ENCODE measurements at regions not wholly inside any gene's neighbourhood (a gene's known extent, or its start where the extent isn't known, plus 50 kb on each side); places are given as distances from the start of the nearest gene placed in this dataset.

DNA sequence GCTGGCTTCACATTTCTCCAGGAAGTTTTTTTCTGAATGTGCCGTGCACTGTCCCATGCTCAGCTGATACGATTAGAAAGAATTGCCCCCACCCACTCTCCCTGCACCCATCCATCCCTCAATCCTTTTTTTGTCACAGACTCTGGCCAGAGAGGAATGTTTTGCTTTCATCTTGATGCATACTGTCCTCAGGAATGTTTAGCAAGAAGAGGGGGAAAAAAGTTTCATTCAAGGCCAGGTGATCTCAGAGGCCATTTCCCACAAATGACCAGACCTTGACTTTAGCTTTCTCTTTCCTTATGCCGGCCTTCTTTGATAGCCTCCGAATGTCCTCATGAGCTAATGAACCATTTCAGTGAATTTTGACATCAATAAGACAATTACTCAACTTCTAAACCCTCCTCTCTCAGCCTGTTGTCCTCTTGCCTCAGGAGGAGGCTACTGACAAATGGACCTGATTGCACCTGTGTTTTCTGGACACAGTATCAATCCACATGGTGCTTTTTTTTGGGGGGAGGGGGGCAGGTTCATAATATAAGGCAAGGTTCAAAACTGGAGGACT is 105.0 kb upstream of the KLF6 start:
- TF ChIP-seq, protein P1, sequence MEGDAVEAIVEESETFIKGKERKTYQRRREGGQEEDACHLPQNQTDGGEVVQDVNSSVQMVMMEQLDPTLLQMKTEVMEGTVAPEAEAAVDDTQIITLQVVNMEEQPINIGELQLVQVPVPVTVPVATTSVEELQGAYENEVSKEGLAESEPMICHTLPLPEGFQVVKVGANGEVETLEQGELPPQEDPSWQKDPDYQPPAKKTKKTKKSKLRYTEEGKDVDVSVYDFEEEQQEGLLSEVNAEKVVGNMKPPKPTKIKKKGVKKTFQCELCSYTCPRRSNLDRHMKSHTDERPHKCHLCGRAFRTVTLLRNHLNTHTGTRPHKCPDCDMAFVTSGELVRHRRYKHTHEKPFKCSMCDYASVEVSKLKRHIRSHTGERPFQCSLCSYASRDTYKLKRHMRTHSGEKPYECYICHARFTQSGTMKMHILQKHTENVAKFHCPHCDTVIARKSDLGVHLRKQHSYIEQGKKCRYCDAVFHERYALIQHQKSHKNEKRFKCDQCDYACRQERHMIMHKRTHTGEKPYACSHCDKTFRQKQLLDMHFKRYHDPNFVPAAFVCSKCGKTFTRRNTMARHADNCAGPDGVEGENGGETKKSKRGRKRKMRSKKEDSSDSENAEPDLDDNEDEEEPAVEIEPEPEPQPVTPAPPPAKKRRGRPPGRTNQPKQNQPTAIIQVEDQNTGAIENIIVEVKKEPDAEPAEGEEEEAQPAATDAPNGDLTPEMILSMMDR (IDR thresholded peaks at IDR 0.05): no peak
- TF ChIP-seq POLR2A (IDR thresholded peaks at IDR 0.05): no peak
- no peak for TF ChIP-seq EP300 (IDR thresholded peaks at IDR 0.05)
- no peaks in the 10 kb centered on the region for H3K9me3 ChIP-seq
- DNase-seq: no peak
- intact Hi-C loops (cut with DNase I): loop anchor here in 1 of 4 donors (10.0 kb wide), 1 partner anchor 175 kb away; no protein-coding TSS in a partner anchor
- 7 to 30% (median 14%) methylated on average over 4 of the region's 4 CpGs for WGBS, 3 donors
- H3K4me3 ChIP-seq: no peak overlapping the region
- peaks cover 1% of the 10 kb centered on the region for H3K4me1 ChIP-seq (ENCODE audit: insufficient read depth)
- H3K36me3 ChIP-seq: no peaks in the 10 kb centered on the region
- no peak overlapping the region for H3K27ac ChIP-seq
- H3K27me3 ChIP-seq: no peaks in the 10 kb centered on the region

- no peak overlapping the region for H3K4me3 ChIP-seq
- H3K9me3 ChIP-seq: no peaks in the 10 kb centered on the region
- H3K27ac ChIP-seq: no peak overlapping the region
- DNase-seq: peak in 1 of 5 donors; percentile 32
- intact Hi-C loops (cut with DNase I): loop anchor here in 1 of 4 donors (10.0 kb wide), 1 partner anchor 177 kb away; no protein-coding TSS in a partner anchor
- no peaks in the 10 kb centered on the region for H3K36me3 ChIP-seq
- no peaks in the 10 kb centered on the region for H3K27me3 ChIP-seq
- TF ChIP-seq, protein P1 (IDR thresholded peaks at IDR 0.05): no peak
- no peak for TF ChIP-seq POLR2A (IDR thresholded peaks at IDR 0.05)
- TF ChIP-seq EP300 (IDR thresholded peaks at IDR 0.05): no peak
- H3K4me1 ChIP-seq (ENCODE audit: insufficient read depth): peaks cover 1% of the 10 kb centered on the region
- WGBS, 3 donors: 61 to 73% (median 68%) methylated on average over 9 of the region's 9 CpGs
Observed at GRCh38 chr10:3887885-3888476, 103.0 kb upstream of the KLF6 start.

- no peak overlapping the region for H3K4me3 ChIP-seq
- peak overlapping the region; percentile 38 to 55 for H3K27ac ChIP-seq
- H3K36me3 ChIP-seq: no peaks in the 10 kb centered on the region
- WGBS, 3 donors: 91 to 93% (median 92%) methylated on average over 7 of the region's 7 CpGs
- DNase-seq: no peak
- H3K9me3 ChIP-seq: no peaks in the 10 kb centered on the region
- no peaks in the 10 kb centered on the region for H3K27me3 ChIP-seq
- intact Hi-C loops (cut with DNase I): loop anchor here in 1 of 4 donors (10.0 kb wide), 1 partner anchor 177 kb away; no protein-coding TSS in a partner anchor
- TF ChIP-seq, protein P1 (IDR thresholded peaks at IDR 0.05): no peak
- TF ChIP-seq EP300 (IDR thresholded peaks at IDR 0.05) (no peak), POLR2A (IDR thresholded peaks at IDR 0.05) (no peak)
- peaks cover 1% of the 10 kb centered on the region for H3K4me1 ChIP-seq (ENCODE audit: insufficient read depth)
Observed at GRCh38 chr10:3887404-3887803, 102.4 kb upstream of the KLF6 start.

DNA sequence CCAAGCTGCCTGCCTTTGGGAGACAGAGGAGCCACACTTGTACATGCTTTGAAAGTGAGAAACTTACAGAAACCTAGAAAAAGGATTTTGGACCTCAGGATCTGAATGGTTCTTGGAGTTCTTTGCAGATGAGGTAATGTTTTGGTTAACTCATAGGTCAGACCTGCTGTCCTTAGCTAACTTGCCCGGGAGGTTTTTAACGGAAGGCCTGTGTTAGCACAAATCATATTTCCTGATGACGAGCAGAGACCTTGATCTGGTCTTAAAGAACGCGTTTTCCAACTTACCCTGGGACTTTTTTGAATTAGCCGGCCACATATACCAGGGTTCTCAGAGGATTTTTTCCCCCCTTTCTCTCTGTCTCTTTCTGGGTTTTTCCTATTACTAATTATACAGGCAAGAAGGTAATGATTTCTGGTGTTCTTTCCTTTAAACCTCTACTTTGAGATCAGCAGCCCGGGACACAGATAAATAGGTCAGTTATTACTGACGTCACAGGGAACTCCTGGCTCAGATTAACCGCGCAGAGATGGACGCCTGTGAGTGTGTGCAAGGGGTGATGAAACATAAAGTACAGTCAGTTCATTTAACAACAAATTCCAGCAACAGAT is 101.7 kb upstream of the KLF6 start:
- Histone ChIP-seq H3K4me3 (no peak overlapping the region), H3K27me3 (no peaks in the 10 kb centered on the region), H3K4me1 (ENCODE audit: insufficient read depth) (peaks cover 1% of the 10 kb centered on the region), H3K36me3 (no peaks in the 10 kb centered on the region), H3K9me3 (no peaks in the 10 kb centered on the region), H3K27ac (peak overlapping the region in 1 of 2 donors; percentile 55)
- intact Hi-C loops (cut with DNase I): loop anchor here in 1 of 4 donors (10.0 kb wide), 1 partner anchor 178 kb away; no protein-coding TSS in a partner anchor
- TF ChIP-seq, protein P1 (IDR thresholded peaks at IDR 0.05): no peak
- TF ChIP-seq POLR2A (IDR thresholded peaks at IDR 0.05): no peak
- TF ChIP-seq EP300 (IDR thresholded peaks at IDR 0.05): no peak
- peak in 4 of 5 donors; percentile 32 to 63 (median 42) for DNase-seq
- 15 to 21% (median 20%) methylated on average over 11 of the region's 11 CpGs for WGBS, 3 donors
